WERI-Rb-1 (cell line): ENCODE measurements at regions not wholly inside any gene's neighbourhood (a gene's known extent, or its start where the extent isn't known, plus 50 kb on each side); places are given as distances from the start of the nearest gene placed in this dataset.

Experiments
- DNase-seq: peaks from one replicate; pipeline ENCODE4 v3.0.0-alpha.2; 2020
- H3K27ac ChIP-seq: fragments of 250-450 bp; sonication (Bioruptor Pico); 2 replicates; pipeline ENCODE4 v1.5.1; 2020; ENCODE audit warnings: mild to moderate bottlenecking, moderate library complexity
- H3K27me3 ChIP-seq: fragments of 250-450 bp; sonication (Bioruptor Pico); 2 replicates; pipeline ENCODE4 v1.5.1; 2021; ENCODE audit warnings: mild to moderate bottlenecking, low read depth, moderate library complexity; ENCODE audit not compliant: insufficient read depth, severe bottlenecking
- H3K36me3 ChIP-seq: fragments of 250-450 bp; sonication (Bioruptor Pico); 2 replicates; pipeline ENCODE4 v1.5.1; 2020; ENCODE audit warnings: mild to moderate bottlenecking, moderate library complexity
- H3K4me3 ChIP-seq: 2 replicates; pipeline ENCODE4 v1.5.1; 2011; ENCODE audit warnings: low read depth, mild to moderate bottlenecking, control low read depth, low read length
- H3K9me3 ChIP-seq: fragments of 250-450 bp; sonication (Bioruptor Pico); 2 replicates; pipeline ENCODE4 v1.5.1; 2021; ENCODE audit warnings: mild to moderate bottlenecking, moderate library complexity; ENCODE audit not compliant: severe bottlenecking
- TF ChIP-seq, protein P1 (sequence below): IDR thresholded peaks from 2 replicates; pipeline ENCODE4 v1.5.1; 2011; ENCODE audit warnings: low read depth, mild to moderate bottlenecking, control low read depth, inconsistent platforms, low read length

DNA sequence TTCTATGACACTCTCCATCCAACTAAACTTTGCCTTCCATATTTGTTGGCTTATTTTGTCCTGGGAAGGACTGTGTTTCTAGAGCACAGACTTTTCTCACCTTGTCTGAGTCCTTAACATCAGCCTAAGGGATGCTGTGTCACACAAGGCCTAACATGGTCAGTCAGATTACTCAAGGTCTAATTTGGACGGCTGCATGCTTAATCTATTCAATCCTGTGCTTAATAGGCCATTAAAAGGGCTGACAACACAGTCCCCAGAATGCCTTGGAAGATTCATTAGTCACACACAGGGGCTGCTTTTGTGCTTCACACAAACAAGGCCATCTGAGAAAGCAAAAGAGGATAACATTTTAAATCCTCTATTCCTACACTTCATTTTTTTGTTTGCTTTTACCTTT, 84.0 kb downstream of the DYNAP start:
- peaks cover 71% of the 10 kb centered on the region for H3K27me3 ChIP-seq
- H3K9me3 ChIP-seq, result no peaks in the 10 kb centered on the region
- no peak for DNase-seq
- TF ChIP-seq, protein P1, sequence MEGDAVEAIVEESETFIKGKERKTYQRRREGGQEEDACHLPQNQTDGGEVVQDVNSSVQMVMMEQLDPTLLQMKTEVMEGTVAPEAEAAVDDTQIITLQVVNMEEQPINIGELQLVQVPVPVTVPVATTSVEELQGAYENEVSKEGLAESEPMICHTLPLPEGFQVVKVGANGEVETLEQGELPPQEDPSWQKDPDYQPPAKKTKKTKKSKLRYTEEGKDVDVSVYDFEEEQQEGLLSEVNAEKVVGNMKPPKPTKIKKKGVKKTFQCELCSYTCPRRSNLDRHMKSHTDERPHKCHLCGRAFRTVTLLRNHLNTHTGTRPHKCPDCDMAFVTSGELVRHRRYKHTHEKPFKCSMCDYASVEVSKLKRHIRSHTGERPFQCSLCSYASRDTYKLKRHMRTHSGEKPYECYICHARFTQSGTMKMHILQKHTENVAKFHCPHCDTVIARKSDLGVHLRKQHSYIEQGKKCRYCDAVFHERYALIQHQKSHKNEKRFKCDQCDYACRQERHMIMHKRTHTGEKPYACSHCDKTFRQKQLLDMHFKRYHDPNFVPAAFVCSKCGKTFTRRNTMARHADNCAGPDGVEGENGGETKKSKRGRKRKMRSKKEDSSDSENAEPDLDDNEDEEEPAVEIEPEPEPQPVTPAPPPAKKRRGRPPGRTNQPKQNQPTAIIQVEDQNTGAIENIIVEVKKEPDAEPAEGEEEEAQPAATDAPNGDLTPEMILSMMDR, result no peak
- no peak overlapping the region for H3K4me3 ChIP-seq
- no peaks in the 10 kb centered on the region for H3K36me3 ChIP-seq
- no peak overlapping the region for H3K27ac ChIP-seq

DNA sequence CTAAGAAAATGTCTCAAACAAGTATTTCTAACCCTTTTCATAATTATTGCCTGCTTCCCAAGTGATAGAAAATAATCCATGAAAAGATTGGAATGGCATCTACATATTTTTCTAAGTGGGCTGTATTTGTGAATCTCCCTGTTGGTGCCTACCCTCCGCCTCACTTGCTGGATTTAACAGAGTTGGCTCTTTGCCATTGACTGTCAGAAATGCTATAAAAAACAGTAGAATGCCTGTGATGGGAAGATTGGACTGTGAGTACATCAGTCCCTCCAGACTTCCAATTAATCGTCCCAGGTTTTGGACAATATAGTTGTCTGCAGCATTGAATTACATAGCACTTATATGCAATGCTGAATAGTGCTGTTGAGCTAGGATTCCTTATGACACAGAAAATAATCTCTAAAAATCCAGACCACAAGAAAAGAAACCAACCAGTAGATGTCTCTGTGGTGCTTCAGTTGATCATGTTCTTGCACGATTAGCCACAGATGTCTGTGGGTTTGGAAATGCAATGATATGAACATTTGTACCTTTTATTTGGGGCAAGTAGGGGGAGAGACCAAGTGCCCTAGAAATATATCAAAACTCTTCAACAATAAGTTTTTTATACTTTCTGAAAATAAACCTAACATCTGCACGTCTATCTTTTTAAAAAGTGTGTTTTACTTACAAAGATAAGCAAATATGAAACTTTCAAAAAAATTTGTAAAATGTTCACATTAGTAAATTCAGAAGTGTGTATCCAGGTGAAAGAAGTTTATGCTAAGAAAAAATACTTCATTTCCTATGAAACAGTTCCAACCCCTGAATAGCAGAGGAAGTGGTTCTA, 88.5 kb downstream of the DYNAP start:
- Histone ChIP-seq H3K27ac (no peak overlapping the region), H3K36me3 (no peaks in the 10 kb centered on the region), H3K4me3 (no peak overlapping the region), H3K27me3 (peaks cover 84% of the 10 kb centered on the region), H3K9me3 (no peaks in the 10 kb centered on the region)
- no peak for DNase-seq
- TF ChIP-seq, protein P1, result peak; percentile 48

DNA sequence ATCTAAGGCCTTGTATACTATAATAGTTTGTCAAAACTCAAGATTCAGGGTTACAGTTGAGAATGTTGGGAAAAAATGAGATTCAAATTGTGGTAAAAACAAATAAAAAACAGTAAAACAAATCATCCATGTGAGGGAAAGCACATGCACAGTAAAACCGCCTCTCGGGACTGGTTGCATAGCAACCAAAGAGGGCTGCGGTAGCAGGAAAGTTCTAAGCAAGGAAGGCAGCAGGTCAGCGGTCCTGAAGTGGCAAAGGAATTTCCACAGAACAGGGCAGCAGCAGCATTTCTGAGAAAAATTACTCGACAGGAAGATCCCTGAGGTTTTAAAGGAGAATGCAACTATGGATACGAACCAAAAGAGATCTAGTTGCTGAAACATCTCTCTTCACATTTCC, 93.7 kb downstream of the DYNAP start:
- Histone ChIP-seq H3K36me3 (no peaks in the 10 kb centered on the region), H3K9me3 (no peaks in the 10 kb centered on the region), H3K27ac (no peak overlapping the region), H3K4me3 (no peak overlapping the region), H3K27me3 (peaks cover 97% of the 10 kb centered on the region)
- TF ChIP-seq, protein P1, result no peak
- DNase-seq, result no peak

DNA sequence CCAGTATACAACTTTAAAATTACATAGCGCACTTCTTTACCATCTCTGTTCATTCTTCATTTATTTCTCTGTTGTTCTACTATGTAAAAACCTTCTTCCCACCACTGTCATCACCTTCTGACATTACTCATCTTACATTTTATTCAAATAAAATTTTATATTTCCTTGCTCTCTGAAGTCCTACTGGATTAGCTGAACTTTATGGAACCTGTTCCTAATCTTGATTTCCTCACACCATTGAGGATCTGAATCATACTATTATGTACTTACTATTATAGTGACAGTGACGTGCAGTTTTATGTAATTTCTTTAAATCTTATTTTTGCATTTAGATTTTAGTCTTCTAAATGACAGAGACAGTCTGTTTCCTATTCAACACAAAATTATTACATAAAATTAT, 98.3 kb downstream of the DYNAP start:
- Histone ChIP-seq H3K27me3 (peaks cover 89% of the 10 kb centered on the region), H3K27ac (no peak overlapping the region), H3K36me3 (no peaks in the 10 kb centered on the region), H3K4me3 (no peak overlapping the region), H3K9me3 (no peaks in the 10 kb centered on the region)
- no peak for DNase-seq
- TF ChIP-seq, protein P1, result no peak

DNA sequence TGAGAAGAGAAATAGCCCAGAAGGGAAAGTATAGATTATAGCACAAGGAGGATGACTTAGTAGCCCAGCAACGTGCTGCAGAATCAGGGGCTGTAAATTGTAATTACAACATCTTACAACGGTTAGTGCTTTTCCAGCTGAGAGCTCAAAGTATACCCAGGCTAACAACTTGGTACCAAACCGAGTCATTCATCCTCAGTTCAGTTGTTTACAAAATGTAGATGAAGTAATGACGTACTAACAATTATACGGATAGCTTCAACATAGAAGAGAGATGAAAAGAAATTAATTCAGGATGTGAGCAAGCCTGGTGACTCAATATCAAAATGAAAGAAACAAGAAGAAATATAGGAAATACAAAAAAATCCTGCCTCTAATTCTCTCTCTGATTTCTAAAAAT, 99.2 kb downstream of the DYNAP start:
- Histone ChIP-seq H3K9me3 (no peaks in the 10 kb centered on the region), H3K36me3 (no peaks in the 10 kb centered on the region), H3K27me3 (peaks cover 83% of the 10 kb centered on the region), H3K4me3 (no peak overlapping the region), H3K27ac (no peak overlapping the region)
- no peak for DNase-seq
- TF ChIP-seq, protein P1, result no peak

DNA sequence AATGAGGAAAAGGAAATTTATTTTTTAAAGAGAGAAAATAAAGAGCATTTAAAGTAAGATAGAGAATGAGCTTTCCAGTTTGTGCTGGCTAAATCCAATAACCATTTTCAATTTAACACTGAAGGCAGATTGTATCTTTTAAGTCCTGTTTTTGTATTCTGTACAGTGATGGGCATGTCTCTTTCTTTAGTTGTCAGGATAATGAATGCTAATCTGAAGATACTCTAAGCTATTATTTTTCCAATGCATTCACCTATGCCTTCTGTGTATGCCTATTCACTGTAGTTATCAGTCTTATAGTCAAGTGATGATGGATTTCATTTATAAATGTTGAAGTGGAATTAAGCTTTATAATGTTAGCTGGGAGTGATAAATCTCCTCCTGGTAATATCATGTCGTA, 101.4 kb downstream of the DYNAP start:
- DNase-seq, result no peak
- H3K4me3 ChIP-seq, result no peak overlapping the region
- H3K9me3 ChIP-seq, result no peaks in the 10 kb centered on the region
- no peaks in the 10 kb centered on the region for H3K36me3 ChIP-seq
- H3K27ac ChIP-seq, result no peak overlapping the region
- TF ChIP-seq, protein P1, result no peak
- H3K27me3 ChIP-seq, result peaks cover 83% of the 10 kb centered on the region
